H9 (cell line): ENCODE measurements at regions not wholly inside any gene's neighbourhood (a gene's known extent, or its start where the extent isn't known, plus 50 kb on each side); places are given as distances from the start of the nearest gene placed in this dataset.

ENCODE experiments used
- DNase-seq: peaks from one replicate; pipeline ENCODE4 v3.0.0-alpha.2; 2017
- H2AFZ ChIP-seq: one replicate; pipeline ENCODE4 v1.6.1; 2013; ENCODE audit warnings: mild to moderate bottlenecking, low read length, control low read depth, moderate library complexity
- H2AK5ac ChIP-seq: 2 replicates; pipeline ENCODE4 v1.6.1; 2013; ENCODE audit warnings: low read length, control low read depth, mixed read lengths; ENCODE audit not compliant: insufficient read length
- H2BK120ac ChIP-seq: one replicate; pipeline ENCODE4 v1.6.1; 2013; ENCODE audit warnings: low read depth, mild to moderate bottlenecking, low read length, control low read depth, inconsistent platforms; ENCODE audit not compliant: poor library complexity, severe bottlenecking
- H2BK12ac ChIP-seq: 2 replicates; pipeline ENCODE4 v1.6.1; 2013; ENCODE audit warnings: low read length, control low read depth, mixed read lengths, low read depth; ENCODE audit not compliant: insufficient read length
- H2BK15ac ChIP-seq: 2 replicates; pipeline ENCODE4 v1.6.1; 2013; ENCODE audit warnings: low read depth, low read length, control low read depth
- H2BK20ac ChIP-seq: one replicate; pipeline ENCODE4 v1.6.1; 2013; ENCODE audit warnings: low read depth, mild to moderate bottlenecking, low read length, control low read depth, inconsistent platforms; ENCODE audit not compliant: poor library complexity, severe bottlenecking
- H2BK5ac ChIP-seq: 2 replicates; pipeline ENCODE4 v1.6.1; 2013; ENCODE audit warnings: low read length, control low read depth, mixed read lengths; ENCODE audit not compliant: insufficient read length
- H3K14ac ChIP-seq: 2 replicates; pipeline ENCODE4 v1.6.1; 2013; ENCODE audit warnings: low read length, control low read depth; ENCODE audit not compliant: insufficient read depth
- H3K18ac ChIP-seq: 2 replicates; pipeline ENCODE4 v1.6.1; 2013; ENCODE audit warnings: low read depth, mild to moderate bottlenecking, mixed read lengths, low read length, control low read depth; ENCODE audit not compliant: insufficient read length
- H3K23ac ChIP-seq: 2 replicates; pipeline ENCODE4 v1.6.1; 2013; ENCODE audit warnings: low read length, control low read depth, mixed read lengths, low read depth; ENCODE audit not compliant: insufficient read length
- H3K23me2 ChIP-seq: 2 replicates; pipeline ENCODE4 v1.6.1; 2013; ENCODE audit warnings: low read depth, mild to moderate bottlenecking, mixed read lengths, low read length, control low read depth; ENCODE audit not compliant: insufficient read length, poor library complexity, severe bottlenecking
- H3K27ac ChIP-seq: 2 replicates; pipeline ENCODE4 v1.5.1; 2013; ENCODE audit warnings: low read length, control low read depth, mixed read lengths, low read depth; ENCODE audit not compliant: insufficient read length
- H3K27me3 ChIP-seq: 2 replicates; pipeline ENCODE4 v1.6.1; 2013; ENCODE audit warnings: low read length, control low read depth, inconsistent platforms; ENCODE audit not compliant: insufficient read depth
- H3K4ac ChIP-seq: 2 replicates; pipeline ENCODE4 v1.6.1; 2013; ENCODE audit warnings: low read depth, mild to moderate bottlenecking, control low read depth, inconsistent platforms, low read length, moderate library complexity
- H3K4me1 ChIP-seq: 2 replicates; pipeline ENCODE4 v1.6.1; 2013; ENCODE audit warnings: low read length, control low read depth, inconsistent platforms; ENCODE audit not compliant: insufficient read depth
- H3K4me2 ChIP-seq: 2 replicates; pipeline ENCODE4 v1.6.1; 2013; ENCODE audit warnings: low read length, control low read depth, mixed read lengths; ENCODE audit not compliant: insufficient read length, insufficient read depth
- H3K56ac ChIP-seq: 2 replicates; pipeline ENCODE4 v1.6.1; 2013; ENCODE audit warnings: low read depth, mild to moderate bottlenecking, mixed read lengths, low read length, control low read depth; ENCODE audit not compliant: insufficient read length
- H3K79me1 ChIP-seq: 2 replicates; pipeline ENCODE4 v1.6.1; 2013; ENCODE audit warnings: low read depth, mild to moderate bottlenecking, moderate library complexity, low read length, control low read depth, inconsistent platforms; ENCODE audit not compliant: insufficient read depth, poor library complexity, severe bottlenecking
- H3K79me2 ChIP-seq: 2 replicates; pipeline ENCODE4 v1.6.1; 2013; ENCODE audit warnings: low read length, control low read depth, inconsistent platforms; ENCODE audit not compliant: insufficient read depth
- H3K9ac ChIP-seq: 2 replicates; pipeline ENCODE4 v1.6.1; 2013; ENCODE audit warnings: low read length, control low read depth, mixed read lengths; ENCODE audit not compliant: insufficient read length; ENCODE audit errors: extremely low read depth
- H3K9me3 ChIP-seq: one replicate; pipeline ENCODE4 v1.6.1; 2013; ENCODE audit warnings: low read depth, low read length, inconsistent platforms; ENCODE audit not compliant: control insufficient read depth
- H3T11ph ChIP-seq: one replicate; pipeline ENCODE4 v1.6.1; 2013; ENCODE audit warnings: mild to moderate bottlenecking, low read length, control low read depth, inconsistent platforms
- H4K20me1 ChIP-seq: one replicate; pipeline ENCODE4 v1.6.1; 2013; ENCODE audit not compliant: control insufficient read depth, insufficient read length, insufficient read depth
- H4K5ac ChIP-seq: 2 replicates; pipeline ENCODE4 v1.6.1; 2013; ENCODE audit warnings: low read depth, mild to moderate bottlenecking, mixed read lengths, low read length, control low read depth; ENCODE audit not compliant: insufficient read length
- H4K8ac ChIP-seq: replicated peaks from 2 replicates; pipeline ENCODE4 v1.6.1; 2013; ENCODE audit warnings: low read length, control low read depth, mixed read lengths, low read depth; ENCODE audit not compliant: insufficient read length
- H4K91ac ChIP-seq: 2 replicates; pipeline ENCODE4 v1.6.1; 2013; ENCODE audit warnings: low read depth, mild to moderate bottlenecking, moderate library complexity, mixed read lengths, low read length, control low read depth; ENCODE audit not compliant: insufficient read length
- H3K27ac Mint-ChIP-seq, 3 experiments: 2 replicates in 2 of 3; 3 replicates in 1 of 3; pipeline ENCODE4 v1.8.0; 2020 to 2021; ENCODE audit warnings: mixed read lengths in 3 of 3, mild to moderate bottlenecking in 1 of 3, moderate library complexity in 1 of 3
- H3K27me3 Mint-ChIP-seq: 2 replicates; pipeline ENCODE4 v1.8.0; 2021; ENCODE audit warnings: low read depth, mild to moderate bottlenecking, moderate library complexity, mixed read lengths
- H3K36me3 Mint-ChIP-seq, 3 experiments: 2 replicates in 2 of 3; 3 replicates in 1 of 3; pipeline ENCODE4 v1.8.0; 2020 to 2021; ENCODE audit warnings: low read depth in 3 of 3, mixed read lengths in 3 of 3; ENCODE audit not compliant: insufficient read depth in 1 of 3
- H3K4me1 Mint-ChIP-seq, 2 experiments: 2 replicates each; pipeline ENCODE4 v1.8.0; 2020; ENCODE audit warnings: mixed read lengths in 2 of 2
- H3K4me3 Mint-ChIP-seq, 2 experiments: 2 replicates in 1 of 2; 3 replicates in 1 of 2; pipeline ENCODE4 v1.8.0; 2020 to 2021; ENCODE audit warnings: mild to moderate bottlenecking in 2 of 2, mixed read lengths in 2 of 2, moderate library complexity in 1 of 2
- H3K9me3 Mint-ChIP-seq, 2 experiments: 2 replicates in 1 of 2; 3 replicates in 1 of 2; pipeline ENCODE4 v1.8.0; 2020; ENCODE audit warnings: mild to moderate bottlenecking in 2 of 2, mixed read lengths in 2 of 2, moderate library complexity in 1 of 2
- WGBS: extraction: QIAGEN DNeasy Blood & Tissue Kit; methylation state at CpG from one replicate; pipeline ENCODE4 v1.1.7; 2013; ENCODE audit warnings: missing lambda C conversion rate, low lambda C conversion rate, mixed read lengths; ENCODE audit not compliant: insufficient read length; ENCODE audit errors: extremely low coverage; 5-methylcytosine and 5-hydroxymethylcytosine counted together
- TF ChIP-seq, protein P1 (sequence below): fragments of 200-600 bp; sonication (generic); conservative IDR thresholded peaks from 3 replicates; pipeline ENCODE4 v1.8.0; 2021; ENCODE audit warnings: antibody characterized with exemption, mild to moderate bottlenecking

DNA sequence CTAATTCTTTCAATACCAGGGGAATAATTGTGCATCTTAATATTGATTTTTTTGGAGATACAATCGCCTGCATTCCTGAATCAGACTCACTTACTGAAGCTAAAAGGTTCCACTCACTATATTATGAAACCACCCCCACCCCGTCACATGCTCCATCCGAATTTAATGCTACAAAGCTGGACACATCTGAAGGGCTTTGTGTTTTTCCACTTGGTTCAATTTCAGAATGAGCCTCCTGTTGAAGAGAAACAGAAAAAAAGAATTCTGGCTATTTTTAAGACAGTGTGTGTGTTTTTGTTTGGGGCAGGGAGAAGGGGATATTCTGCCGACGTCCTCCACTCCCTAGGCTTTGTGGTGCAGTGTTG is 165.5 kb upstream of the TBX20 start:
- no CpG with 5 or more reads among the region's 5 CpGs for WGBS
- no peak overlapping the region for H3K18ac ChIP-seq
- no peak overlapping the region for H3K27ac ChIP-seq
- no peak overlapping the region for H3T11ph ChIP-seq
- H2BK20ac ChIP-seq: no peak overlapping the region
- Mint-ChIP-seq H3K4me1 (peaks cover 0 to 5% of the 10 kb centered on the region in 2 experiments; a peak in 1 of 4 replicates), H3K27ac (no peak overlapping the region), H3K4me3 (no peak overlapping the region), H3K9me3 (peaks cover 3 to 7% of the 10 kb centered on the region in 2 experiments), H3K36me3 (peaks cover 0 to 2% (median 0%) of the 10 kb centered on the region in 3 experiments; a peak in 1 of 7 replicates), H3K27me3 (peaks cover 88% of the 10 kb centered on the region)
- no peak overlapping the region for H2AFZ ChIP-seq
- no peaks in the 10 kb centered on the region for H3K79me1 ChIP-seq
- no peaks in the 10 kb centered on the region for H3K27me3 ChIP-seq
- H2BK5ac ChIP-seq: no peak overlapping the region
- no peaks in the 10 kb centered on the region for H3K9me3 ChIP-seq
- no peak overlapping the region for H2AK5ac ChIP-seq
- no peak overlapping the region for H3K56ac ChIP-seq
- no peak overlapping the region for H3K9ac ChIP-seq
- no peak overlapping the region for H4K8ac ChIP-seq
- H3K23me2 ChIP-seq: no peaks in the 10 kb centered on the region
- H2BK120ac ChIP-seq: no peak overlapping the region
- no peaks in the 10 kb centered on the region for H3K79me2 ChIP-seq
- no peak for DNase-seq
- no peak overlapping the region for H2BK15ac ChIP-seq
- TF ChIP-seq, protein P1, sequence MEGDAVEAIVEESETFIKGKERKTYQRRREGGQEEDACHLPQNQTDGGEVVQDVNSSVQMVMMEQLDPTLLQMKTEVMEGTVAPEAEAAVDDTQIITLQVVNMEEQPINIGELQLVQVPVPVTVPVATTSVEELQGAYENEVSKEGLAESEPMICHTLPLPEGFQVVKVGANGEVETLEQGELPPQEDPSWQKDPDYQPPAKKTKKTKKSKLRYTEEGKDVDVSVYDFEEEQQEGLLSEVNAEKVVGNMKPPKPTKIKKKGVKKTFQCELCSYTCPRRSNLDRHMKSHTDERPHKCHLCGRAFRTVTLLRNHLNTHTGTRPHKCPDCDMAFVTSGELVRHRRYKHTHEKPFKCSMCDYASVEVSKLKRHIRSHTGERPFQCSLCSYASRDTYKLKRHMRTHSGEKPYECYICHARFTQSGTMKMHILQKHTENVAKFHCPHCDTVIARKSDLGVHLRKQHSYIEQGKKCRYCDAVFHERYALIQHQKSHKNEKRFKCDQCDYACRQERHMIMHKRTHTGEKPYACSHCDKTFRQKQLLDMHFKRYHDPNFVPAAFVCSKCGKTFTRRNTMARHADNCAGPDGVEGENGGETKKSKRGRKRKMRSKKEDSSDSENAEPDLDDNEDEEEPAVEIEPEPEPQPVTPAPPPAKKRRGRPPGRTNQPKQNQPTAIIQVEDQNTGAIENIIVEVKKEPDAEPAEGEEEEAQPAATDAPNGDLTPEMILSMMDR: no peak
- no peaks in the 10 kb centered on the region for H3K4me1 ChIP-seq
- H4K20me1 ChIP-seq: no peaks in the 10 kb centered on the region
- H4K91ac ChIP-seq: no peak overlapping the region
- H3K14ac ChIP-seq: no peak overlapping the region
- H2BK12ac ChIP-seq: no peak overlapping the region
- no peak overlapping the region for H4K5ac ChIP-seq
- H3K23ac ChIP-seq: no peak overlapping the region
- no peak overlapping the region for H3K4ac ChIP-seq
- no peak overlapping the region for H3K4me2 ChIP-seq
